ENCODE measurements at regions not wholly inside any gene's neighbourhood (a gene's known extent, or its start where the extent isn't known, plus 50 kb on each side); places are given as distances from the start of the nearest gene placed in this dataset.

DNA sequence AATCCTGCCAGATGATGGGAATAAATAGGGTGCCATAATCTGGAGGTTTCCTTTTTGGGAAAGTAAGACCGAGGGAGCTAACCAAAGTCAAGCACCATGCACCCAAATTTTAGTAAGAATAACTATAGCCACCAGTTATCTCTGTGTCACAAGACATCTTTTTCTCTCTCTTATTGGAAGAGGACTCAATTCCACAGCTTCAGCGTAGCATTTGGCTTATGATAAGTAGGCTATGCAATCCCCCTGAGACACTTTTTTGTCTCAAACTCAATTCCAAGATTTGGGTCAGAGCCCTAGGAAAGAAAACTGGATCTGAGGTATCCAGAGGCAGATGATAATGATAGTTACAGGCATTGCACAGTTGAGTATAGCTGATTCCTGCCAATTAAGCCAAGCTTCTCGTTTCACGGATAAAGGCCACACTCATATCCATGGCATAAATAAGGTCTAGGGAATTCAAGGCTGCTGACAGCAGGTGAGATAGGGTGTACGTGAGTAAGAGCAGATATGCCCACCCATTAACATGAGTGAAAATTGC is 425.2 kb upstream of the CNTNAP2 start:
- TF ChIP-seq, protein P1, sequence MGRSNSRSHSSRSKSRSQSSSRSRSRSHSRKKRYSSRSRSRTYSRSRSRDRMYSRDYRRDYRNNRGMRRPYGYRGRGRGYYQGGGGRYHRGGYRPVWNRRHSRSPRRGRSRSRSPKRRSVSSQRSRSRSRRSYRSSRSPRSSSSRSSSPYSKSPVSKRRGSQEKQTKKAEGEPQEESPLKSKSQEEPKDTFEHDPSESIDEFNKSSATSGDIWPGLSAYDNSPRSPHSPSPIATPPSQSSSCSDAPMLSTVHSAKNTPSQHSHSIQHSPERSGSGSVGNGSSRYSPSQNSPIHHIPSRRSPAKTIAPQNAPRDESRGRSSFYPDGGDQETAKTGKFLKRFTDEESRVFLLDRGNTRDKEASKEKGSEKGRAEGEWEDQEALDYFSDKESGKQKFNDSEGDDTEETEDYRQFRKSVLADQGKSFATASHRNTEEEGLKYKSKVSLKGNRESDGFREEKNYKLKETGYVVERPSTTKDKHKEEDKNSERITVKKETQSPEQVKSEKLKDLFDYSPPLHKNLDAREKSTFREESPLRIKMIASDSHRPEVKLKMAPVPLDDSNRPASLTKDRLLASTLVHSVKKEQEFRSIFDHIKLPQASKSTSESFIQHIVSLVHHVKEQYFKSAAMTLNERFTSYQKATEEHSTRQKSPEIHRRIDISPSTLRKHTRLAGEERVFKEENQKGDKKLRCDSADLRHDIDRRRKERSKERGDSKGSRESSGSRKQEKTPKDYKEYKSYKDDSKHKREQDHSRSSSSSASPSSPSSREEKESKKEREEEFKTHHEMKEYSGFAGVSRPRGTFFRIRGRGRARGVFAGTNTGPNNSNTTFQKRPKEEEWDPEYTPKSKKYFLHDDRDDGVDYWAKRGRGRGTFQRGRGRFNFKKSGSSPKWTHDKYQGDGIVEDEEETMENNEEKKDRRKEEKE (IDR thresholded peaks at IDR 0.05) = no peak
- TF ChIP-seq TCF3 (IDR thresholded peaks at IDR 0.05; ENCODE audit: borderline replicate concordance, insufficient read depth, low read depth, low read length) (no peak), SMC3 (IDR thresholded peaks at IDR 0.05; ENCODE audit: borderline replicate concordance, low read length) (no peak), ZSCAN29 (IDR thresholded peaks at IDR 0.05) (no peak), TAF1 (IDR thresholded peaks at IDR 0.05; ENCODE audit: borderline replicate concordance, low read depth, low read length) (no peak), NR2C2 (IDR thresholded peaks at IDR 0.05; ENCODE audit: borderline replicate concordance, control insufficient read depth, insufficient read length, low read depth) (no peak), JUNB (IDR thresholded peaks at IDR 0.05) (no peak), NR2C1 (IDR thresholded peaks at IDR 0.05) (no peak), POLR2AphosphoS5 (IDR thresholded peaks at IDR 0.05; ENCODE audit: low read length) (no peak), ATF7 (IDR thresholded peaks at IDR 0.05; ENCODE audit: low read depth) (no peak), JUND (IDR thresholded peaks at IDR 0.05; ENCODE audit: low read depth, low read length) (no peak), PAX5 (IDR thresholded peaks at IDR 0.05; ENCODE audit: borderline replicate concordance, low read depth, low read length) (no peak), IRF4 (IDR thresholded peaks at IDR 0.05; ENCODE audit: low read depth, low read length) (no peak), MXI1 (IDR thresholded peaks at IDR 0.05; ENCODE audit: low read depth, low read length) (no peak), NFYB (IDR thresholded peaks at IDR 0.05; ENCODE audit: insufficient read depth, low read depth, low read length) (no peak), TARDBP (IDR thresholded peaks at IDR 0.05; ENCODE audit: borderline replicate concordance) (no peak), POU2F2 (IDR thresholded peaks at IDR 0.05; ENCODE audit: borderline replicate concordance, low read depth, low read length) (no peak), WRNIP1 (IDR thresholded peaks at IDR 0.05; ENCODE audit: borderline replicate concordance, low read depth, low read length) (no peak)
- TF ChIP-seq, protein P2, sequence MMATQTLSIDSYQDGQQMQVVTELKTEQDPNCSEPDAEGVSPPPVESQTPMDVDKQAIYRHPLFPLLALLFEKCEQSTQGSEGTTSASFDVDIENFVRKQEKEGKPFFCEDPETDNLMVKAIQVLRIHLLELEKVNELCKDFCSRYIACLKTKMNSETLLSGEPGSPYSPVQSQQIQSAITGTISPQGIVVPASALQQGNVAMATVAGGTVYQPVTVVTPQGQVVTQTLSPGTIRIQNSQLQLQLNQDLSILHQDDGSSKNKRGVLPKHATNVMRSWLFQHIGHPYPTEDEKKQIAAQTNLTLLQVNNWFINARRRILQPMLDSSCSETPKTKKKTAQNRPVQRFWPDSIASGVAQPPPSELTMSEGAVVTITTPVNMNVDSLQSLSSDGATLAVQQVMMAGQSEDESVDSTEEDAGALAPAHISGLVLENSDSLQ (IDR thresholded peaks at IDR 0.05) = no peak
- H3K27ac ChIP-seq (ENCODE audit: control insufficient read depth, insufficient read depth) = no peak overlapping the region
- under 1% methylated on average over 5 of the region's 5 CpGs for WGBS (ENCODE audit: insufficient coverage, insufficient replicate concordance, low lambda C conversion rate, missing lambda C conversion rate)
- ChIA-PET POLR2A (no interaction called here), SMC1A (ENCODE audit: uncharacterized antibody, unreplicated experiment) (no interaction called here), CTCF (no interaction called here), RAD21 (ENCODE audit: unreplicated experiment) (no interaction called here)
- FAIRE-seq (no peak), DNase-seq (ENCODE audit: low read depth, low spot score) (no peak), ATAC-seq (no peak)
- H3K36me3 ChIP-seq (ENCODE audit: control insufficient read depth in 2 of 2, insufficient read depth in 2 of 2, low read length in 1 of 2) = no peaks in the 10 kb centered on the region
- H3K79me2 ChIP-seq (ENCODE audit: control insufficient read depth, insufficient read depth, low read length) = no peaks in the 10 kb centered on the region
- no peak overlapping the region for H3K4me2 ChIP-seq (ENCODE audit: control insufficient read depth, insufficient read depth)
- no peaks in the 10 kb centered on the region for H3K4me1 ChIP-seq (ENCODE audit: control insufficient read depth, insufficient read depth, low read length)
- no peaks in the 10 kb centered on the region for H3K9me3 ChIP-seq (replicated peaks; ENCODE audit: control insufficient read depth, insufficient read depth, low read length)
- no peak overlapping the region for H3K9ac ChIP-seq (ENCODE audit: control insufficient read depth, insufficient read depth, low read length)
- no TSS peak for BruUV-seq (replicated peaks)
- in situ Hi-C loops (cut with MboI) (no loop called here), intact Hi-C loops (cut with micrococcal nuclease; ENCODE audit: unreplicated experiment) (no loop called here)
- no peak overlapping the region for H2AFZ ChIP-seq (ENCODE audit: control insufficient read depth, low read depth, low read length)
- no peak overlapping the region for H3K4me3 ChIP-seq
- no peaks in the 10 kb centered on the region for H4K20me1 ChIP-seq (ENCODE audit: control insufficient read depth, insufficient read depth)
- no peaks in the 10 kb centered on the region for H3K27me3 ChIP-seq (replicated peaks in 1 of 2; ENCODE audit: control insufficient read depth in 2 of 2, insufficient read depth in 2 of 2, low read length in 1 of 2)
